Activated naive CD4-positive, alpha-beta T cell treated with anti-CD3 and anti-CD28 coated beads, Interleukin-2, amount 10 ng/mL, durations not matched to agents 7 days and 5 days (primary cell): ENCODE measurements at regions not wholly inside any gene's neighbourhood (a gene's known extent, or its start where the extent isn't known, plus 50 kb on each side); places are given as distances from the start of the nearest gene placed in this dataset.

Experiments used
- CTCF ChIA-PET: fragments of 350-600 bp; sonication (Branson Sonifier 250); formaldehyde crosslinking; loops from one replicate; lab custom pipeline; 2021; ENCODE audit warnings: antibody characterized with exemption; lab: Charles Lee
- DNase-seq: peaks from one replicate; pipeline ENCODE4 v3.0.0-alpha.2; 2020
- H3K27ac Mint-ChIP-seq: one replicate; pipeline ENCODE4 v1.8.0; 2021; ENCODE audit warnings: mild to moderate bottlenecking, moderate library complexity, mixed read lengths
- H3K27me3 Mint-ChIP-seq: one replicate; pipeline ENCODE4 v1.8.0; 2021; ENCODE audit warnings: mild to moderate bottlenecking, mixed read lengths
- H3K36me3 Mint-ChIP-seq: one replicate; pipeline ENCODE4 v1.8.0; 2021; ENCODE audit warnings: mixed read lengths
- H3K4me1 Mint-ChIP-seq: one replicate; pipeline ENCODE4 v1.8.0; 2021; ENCODE audit warnings: mixed read lengths
- H3K4me3 Mint-ChIP-seq: one replicate; pipeline ENCODE4 v1.8.0; 2021; ENCODE audit warnings: mild to moderate bottlenecking, moderate library complexity, mixed read lengths
- H3K9me3 Mint-ChIP-seq: one replicate; pipeline ENCODE4 v1.8.0; 2021; ENCODE audit warnings: mixed read lengths

DNA sequence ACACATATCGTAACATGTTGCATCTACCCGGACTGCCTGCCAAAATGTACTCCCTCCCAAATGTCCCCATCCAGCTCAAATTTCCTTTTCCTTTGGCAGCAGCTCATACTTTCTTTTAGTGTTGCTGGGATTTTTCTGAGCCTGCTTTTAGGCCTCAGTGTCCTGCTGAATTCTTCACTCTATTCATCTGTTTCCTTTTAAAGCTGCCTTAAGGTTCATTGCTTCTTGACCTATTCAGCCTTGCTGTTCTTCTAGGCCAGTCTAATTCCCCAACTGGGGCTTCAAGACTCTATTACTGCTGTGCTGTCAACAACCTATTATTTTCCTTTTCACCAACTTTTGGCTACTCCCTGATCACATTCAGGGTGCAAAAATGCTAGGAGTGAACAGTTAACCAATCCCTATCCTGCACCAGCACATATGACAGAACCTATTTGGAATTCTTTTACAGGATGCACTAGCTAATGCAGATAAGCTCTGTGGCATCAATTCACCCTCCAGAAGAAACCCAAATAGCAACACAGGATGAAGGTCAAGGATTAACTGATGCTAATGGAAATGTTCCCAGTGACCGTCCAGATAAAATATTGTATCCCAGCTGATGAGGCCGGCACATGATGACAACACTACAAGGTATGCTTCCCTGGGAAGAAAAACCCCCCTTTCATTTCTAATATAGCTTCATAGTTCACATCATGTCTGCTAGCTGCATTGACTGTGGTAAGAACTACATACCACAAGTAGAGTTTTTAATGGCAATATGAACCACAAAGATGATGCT, 114.7 kb upstream of the TTC29 start:
- CTCF ChIA-PET = interaction anchor here (1.2 kb wide), 1 partner anchor 10 kb away, joined by 3 read pairs; no protein-coding TSS in a partner anchor
- no peaks in the 10 kb centered on the region for H3K9me3 Mint-ChIP-seq
- peaks cover 12% of the 10 kb centered on the region for H3K4me1 Mint-ChIP-seq
- no peaks in the 10 kb centered on the region for H3K27me3 Mint-ChIP-seq
- H3K4me3 Mint-ChIP-seq = no peak overlapping the region
- H3K36me3 Mint-ChIP-seq = peaks cover 2% of the 10 kb centered on the region
- no peak overlapping the region for H3K27ac Mint-ChIP-seq
- DNase-seq = no peak

DNA sequence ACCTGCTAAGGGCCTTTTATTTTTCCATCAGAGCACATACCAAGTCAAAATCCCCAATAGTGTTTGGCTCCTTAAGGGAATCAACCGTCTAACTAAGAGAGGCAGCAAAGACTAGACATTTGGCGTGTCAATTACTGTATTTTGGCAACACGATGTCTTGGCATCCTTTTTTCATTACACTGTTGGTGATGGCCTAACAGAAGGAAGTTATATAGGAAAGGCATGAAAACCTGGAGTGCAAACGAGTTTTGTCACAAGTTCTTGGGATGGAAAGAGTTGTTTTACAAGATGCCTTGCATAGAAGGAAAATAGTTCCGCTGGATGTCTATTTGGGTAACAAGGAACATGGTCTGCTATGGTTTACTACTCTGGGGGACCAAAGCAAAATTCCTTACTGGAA, 119.2 kb upstream of the TTC29 start:
- Mint-ChIP-seq H3K36me3 (no peaks in the 10 kb centered on the region), H3K27ac (no peak overlapping the region), H3K9me3 (no peaks in the 10 kb centered on the region), H3K4me1 (no peaks in the 10 kb centered on the region), H3K27me3 (no peaks in the 10 kb centered on the region), H3K4me3 (no peak overlapping the region)
- DNase-seq = no peak
- CTCF ChIA-PET = no interaction called here

- no peak for DNase-seq
- no peak overlapping the region for H3K4me3 Mint-ChIP-seq
- H3K9me3 Mint-ChIP-seq = peaks cover 7% of the 10 kb centered on the region
- H3K27ac Mint-ChIP-seq = no peak overlapping the region
- H3K36me3 Mint-ChIP-seq = no peaks in the 10 kb centered on the region
- no peaks in the 10 kb centered on the region for H3K4me1 Mint-ChIP-seq
- CTCF ChIA-PET = no interaction called here
- H3K27me3 Mint-ChIP-seq = peaks cover 4% of the 10 kb centered on the region
Measured at GRCh38 chr4:147068564-147068963, 122.9 kb upstream of the TTC29 start.

DNA sequence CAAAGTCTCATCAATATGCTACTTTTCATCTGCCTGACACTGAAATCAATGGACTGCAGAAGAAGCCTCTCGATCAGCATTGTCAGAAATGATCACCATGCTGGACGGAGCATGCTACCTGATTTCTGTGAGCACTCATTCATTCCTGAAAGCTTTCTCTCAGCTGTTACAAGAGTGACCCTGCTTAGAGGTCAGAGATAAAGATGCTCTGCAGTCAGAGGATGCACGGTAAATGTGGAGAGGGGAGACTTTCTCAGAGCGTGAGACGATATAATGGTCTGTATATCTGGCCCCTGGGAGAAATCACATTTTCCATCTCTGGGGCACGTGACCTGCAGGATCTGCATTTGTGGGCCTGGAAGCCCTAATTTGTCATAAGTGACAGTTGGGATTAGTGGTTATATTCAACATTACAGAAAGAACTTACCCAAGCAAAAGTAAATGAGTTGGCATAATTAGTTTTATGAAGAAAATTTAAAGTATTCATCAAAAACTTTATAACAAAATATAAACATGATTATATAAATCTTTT, 125.6 kb upstream of the TTC29 start:
- no peaks in the 10 kb centered on the region for H3K36me3 Mint-ChIP-seq
- no peak overlapping the region for H3K4me3 Mint-ChIP-seq
- CTCF ChIA-PET = no interaction called here
- no peak overlapping the region for H3K27ac Mint-ChIP-seq
- no peak for DNase-seq
- no peaks in the 10 kb centered on the region for H3K4me1 Mint-ChIP-seq
- peaks cover 4% of the 10 kb centered on the region for H3K27me3 Mint-ChIP-seq
- peaks cover 7% of the 10 kb centered on the region for H3K9me3 Mint-ChIP-seq

DNA sequence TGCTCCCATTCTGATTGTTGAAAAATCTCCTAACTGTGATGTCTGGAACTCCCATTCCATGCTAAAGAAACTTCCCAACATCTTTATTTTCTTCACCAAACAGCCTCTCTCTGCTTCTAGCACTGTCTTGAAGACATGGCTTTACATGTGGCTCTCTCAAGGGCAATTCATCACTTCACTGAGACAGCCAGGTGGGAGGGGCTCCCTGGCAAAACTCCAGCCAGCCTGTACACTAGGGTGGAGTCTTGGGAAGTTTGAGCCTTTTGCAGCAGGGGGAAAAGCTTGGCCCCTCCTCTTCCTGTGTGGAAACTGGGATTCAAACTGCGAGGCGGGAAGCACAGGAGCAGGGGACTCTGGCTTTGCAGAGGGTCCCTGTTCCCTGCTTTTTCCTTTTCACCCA, 130.5 kb upstream of the TTC29 start:
- CTCF ChIA-PET = no interaction called here
- no peaks in the 10 kb centered on the region for H3K36me3 Mint-ChIP-seq
- no peaks in the 10 kb centered on the region for H3K4me1 Mint-ChIP-seq
- H3K27me3 Mint-ChIP-seq = peaks cover 7% of the 10 kb centered on the region
- no peak overlapping the region for H3K4me3 Mint-ChIP-seq
- H3K27ac Mint-ChIP-seq = no peak overlapping the region
- peaks cover 7% of the 10 kb centered on the region for H3K9me3 Mint-ChIP-seq
- no peak for DNase-seq

DNA sequence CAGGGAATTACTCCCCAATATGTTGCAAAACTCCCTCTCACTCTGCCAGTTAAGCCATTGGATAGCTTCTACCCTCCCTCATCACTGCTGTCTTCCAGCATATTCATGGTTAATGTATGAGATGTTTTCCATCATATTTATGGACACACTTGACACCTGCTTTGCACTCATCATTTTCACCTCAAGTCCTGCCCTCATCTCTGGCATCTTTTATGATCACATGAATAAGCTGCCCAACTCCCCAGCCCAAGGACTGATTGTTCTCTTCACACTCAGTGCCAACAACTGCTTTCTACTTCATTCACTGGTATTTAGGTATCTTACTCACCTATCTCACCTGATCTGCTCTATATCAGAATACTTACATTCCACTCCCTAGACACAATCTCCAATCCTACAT, 131.1 kb upstream of the TTC29 start:
- Mint-ChIP-seq H3K36me3 (no peaks in the 10 kb centered on the region), H3K27me3 (peaks cover 7% of the 10 kb centered on the region), H3K9me3 (peaks cover 7% of the 10 kb centered on the region), H3K27ac (no peak overlapping the region), H3K4me3 (no peak overlapping the region), H3K4me1 (no peaks in the 10 kb centered on the region)
- CTCF ChIA-PET = no interaction called here
- no peak for DNase-seq

DNA sequence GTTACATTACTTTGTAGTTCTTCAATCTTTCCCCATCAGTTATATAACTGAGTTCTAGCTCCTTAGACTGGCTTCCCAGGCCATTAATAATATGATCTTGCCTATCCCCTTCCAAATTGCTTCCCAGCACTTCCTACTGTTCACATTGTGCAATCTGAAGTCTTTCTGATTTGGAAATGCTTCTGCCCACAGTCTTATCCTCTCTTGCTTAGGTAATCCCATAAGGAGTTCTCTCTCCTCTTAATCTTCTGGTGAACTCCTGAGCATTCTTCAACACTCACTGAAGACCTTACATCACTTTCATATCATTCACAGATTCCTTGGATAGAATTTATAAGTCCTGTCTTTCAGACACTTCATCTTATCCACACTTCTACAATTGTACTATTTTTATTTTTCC, 132.7 kb upstream of the TTC29 start:
- Mint-ChIP-seq H3K9me3 (peaks cover under 1% of the 10 kb centered on the region), H3K4me1 (no peaks in the 10 kb centered on the region), H3K27ac (no peak overlapping the region), H3K4me3 (no peak overlapping the region), H3K27me3 (peaks cover 5% of the 10 kb centered on the region), H3K36me3 (no peaks in the 10 kb centered on the region)
- CTCF ChIA-PET = no interaction called here
- DNase-seq = no peak

- Mint-ChIP-seq H3K9me3 (no peaks in the 10 kb centered on the region), H3K4me3 (no peak overlapping the region), H3K27ac (no peak overlapping the region), H3K27me3 (peaks cover 4% of the 10 kb centered on the region), H3K4me1 (no peaks in the 10 kb centered on the region), H3K36me3 (no peaks in the 10 kb centered on the region)
- DNase-seq = no peak
- CTCF ChIA-PET = interaction anchor here (1.4 kb wide), 1 partner anchor 18 kb away, joined by 3 read pairs; no protein-coding TSS in a partner anchor
Measured at GRCh38 chr4:147078875-147079658, 133.4 kb upstream of the TTC29 start.

DNA sequence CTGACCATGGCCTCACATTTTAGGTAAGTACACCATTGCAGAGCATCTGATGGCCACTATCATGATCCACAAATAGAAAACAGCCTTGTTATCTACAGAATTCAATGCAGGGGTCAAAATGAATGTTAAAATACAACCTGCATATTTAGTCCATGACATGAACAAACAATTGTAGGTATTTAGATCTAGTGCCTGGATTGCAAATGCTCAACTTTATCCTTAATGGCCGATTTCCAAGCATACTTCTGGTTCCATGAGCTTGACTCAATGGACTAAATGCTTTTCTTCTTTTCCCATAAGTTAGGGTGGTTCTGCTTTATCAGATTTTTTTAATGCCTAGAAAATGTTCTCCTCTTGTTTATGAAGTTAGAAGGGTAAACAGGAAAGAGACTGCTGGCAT, 139.2 kb upstream of the TTC29 start:
- Mint-ChIP-seq H3K27ac (no peak overlapping the region), H3K4me1 (no peaks in the 10 kb centered on the region), H3K36me3 (no peaks in the 10 kb centered on the region), H3K9me3 (no peaks in the 10 kb centered on the region), H3K4me3 (no peak overlapping the region), H3K27me3 (no peaks in the 10 kb centered on the region)
- no peak for DNase-seq
- CTCF ChIA-PET = no interaction called here

- Mint-ChIP-seq H3K9me3 (no peaks in the 10 kb centered on the region), H3K27me3 (no peaks in the 10 kb centered on the region), H3K27ac (no peak overlapping the region), H3K36me3 (no peaks in the 10 kb centered on the region), H3K4me3 (no peak overlapping the region), H3K4me1 (no peaks in the 10 kb centered on the region)
- CTCF ChIA-PET = no interaction called here
- no peak for DNase-seq
Measured at GRCh38 chr4:147085781-147086180, 140.1 kb upstream of the TTC29 start.

DNA sequence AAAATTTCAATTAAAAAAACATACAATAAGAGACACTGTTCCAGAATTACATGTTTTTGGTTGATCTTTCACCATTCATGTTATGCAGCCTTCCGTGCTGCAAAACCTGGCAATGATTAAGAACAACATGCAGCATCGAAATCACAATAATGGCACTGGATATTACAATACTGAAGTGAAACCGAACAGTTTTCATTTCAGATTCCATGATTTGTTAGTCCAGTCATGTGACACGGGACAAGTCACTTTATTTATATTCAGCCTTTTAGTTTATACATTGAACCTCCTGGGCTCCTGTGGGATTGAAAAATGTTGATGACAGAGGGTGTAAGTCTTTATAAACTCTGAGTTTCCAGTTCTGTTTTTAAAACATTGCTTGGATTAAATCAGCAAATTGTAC, 142.5 kb upstream of the TTC29 start:
- CTCF ChIA-PET = no interaction called here
- Mint-ChIP-seq H3K4me3 (no peak overlapping the region), H3K27me3 (no peaks in the 10 kb centered on the region), H3K4me1 (no peaks in the 10 kb centered on the region), H3K9me3 (no peaks in the 10 kb centered on the region), H3K27ac (no peak overlapping the region), H3K36me3 (no peaks in the 10 kb centered on the region)
- DNase-seq = no peak

DNA sequence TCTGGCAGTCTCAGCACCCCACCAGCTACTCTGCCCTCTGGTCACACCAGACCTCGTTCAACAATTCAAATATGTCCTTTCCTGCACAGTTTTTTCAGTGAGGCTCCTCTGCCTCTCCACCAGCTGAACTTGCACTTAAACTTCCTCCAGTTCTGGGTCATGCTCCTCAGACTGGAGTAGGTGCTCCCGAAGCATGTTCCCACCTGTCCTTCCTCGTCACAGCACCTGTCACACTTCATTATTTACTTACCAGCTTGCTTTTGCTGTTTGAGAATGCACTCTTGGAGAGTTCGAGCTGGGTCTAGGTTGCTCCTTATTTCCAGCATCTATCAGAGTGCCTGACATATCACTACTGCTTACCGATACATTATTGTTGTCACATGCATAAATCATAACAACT, 144.8 kb upstream of the TTC29 start:
- no peaks in the 10 kb centered on the region for H3K4me1 Mint-ChIP-seq
- H3K9me3 Mint-ChIP-seq = no peaks in the 10 kb centered on the region
- CTCF ChIA-PET = interaction anchor here (2.2 kb wide), 1 partner anchor 72 kb away, joined by 8 read pairs; no protein-coding TSS in a partner anchor
- no peak overlapping the region for H3K27ac Mint-ChIP-seq
- no peaks in the 10 kb centered on the region for H3K27me3 Mint-ChIP-seq
- no peaks in the 10 kb centered on the region for H3K36me3 Mint-ChIP-seq
- no peak overlapping the region for H3K4me3 Mint-ChIP-seq
- no peak for DNase-seq

- Mint-ChIP-seq H3K27me3 (no peaks in the 10 kb centered on the region), H3K4me3 (no peak overlapping the region), H3K9me3 (no peaks in the 10 kb centered on the region), H3K27ac (no peak overlapping the region), H3K4me1 (no peaks in the 10 kb centered on the region), H3K36me3 (no peaks in the 10 kb centered on the region)
- CTCF ChIA-PET = no interaction called here
- DNase-seq = no peak
Measured at GRCh38 chr4:147093206-147093605, 147.5 kb upstream of the TTC29 start.

GRCh38 chr4:147094238-147094637, 148.6 kb upstream of the TTC29 start:
- Mint-ChIP-seq H3K27ac (no peak overlapping the region), H3K4me3 (no peak overlapping the region)
- DNase-seq = no peak

More at GRCh38 chr4:147094238-147094637, 148.6 kb upstream of the TTC29 start:
- CTCF ChIA-PET = interaction anchor here (0.6 to 1.4 kb wide), 3 partner anchors 73 to 718 kb away, joined by 3 to 5 read pairs (median 3); no protein-coding TSS in a partner anchor
- H3K9me3 Mint-ChIP-seq = no peaks in the 10 kb centered on the region
- H3K36me3 Mint-ChIP-seq = no peaks in the 10 kb centered on the region
- H3K27me3 Mint-ChIP-seq = no peaks in the 10 kb centered on the region
- H3K4me1 Mint-ChIP-seq = no peaks in the 10 kb centered on the region
